Esophagus (tissue), 2 donors: ENCODE measurements at regions not wholly inside any gene's neighbourhood (a gene's known extent, or its start where the extent isn't known, plus 50 kb on each side); places are given as distances from the start of the nearest gene placed in this dataset.

ENCODE experiments used
- H3K27ac ChIP-seq, 2 donors: one replicate each; pipeline ENCODE4 v1.5.1; 2013; ENCODE audit warnings: low read depth in 2 of 2, mild to moderate bottlenecking in 2 of 2, inconsistent platforms in 1 of 2, low read length in 1 of 2, moderate library complexity in 1 of 2
- H3K27me3 ChIP-seq, 2 donors: one replicate each; pipeline ENCODE4 v1.6.1; 2013; ENCODE audit warnings: low read length in 2 of 2, control low read depth in 1 of 2, mild to moderate bottlenecking in 1 of 2; ENCODE audit not compliant: insufficient read depth in 2 of 2, control insufficient read depth in 1 of 2
- H3K36me3 ChIP-seq, 2 donors: one replicate each; pipeline ENCODE4 v1.6.1; 2013; ENCODE audit warnings: low read length in 1 of 2; ENCODE audit not compliant: control insufficient read depth in 2 of 2, insufficient read depth in 2 of 2
- H3K4me1 ChIP-seq, 2 donors: one replicate each; pipeline ENCODE4 v1.6.1; 2013; ENCODE audit warnings: low read length in 1 of 2; ENCODE audit not compliant: control insufficient read depth in 2 of 2, insufficient read depth in 2 of 2
- H3K4me3 ChIP-seq, 2 donors: one replicate each; pipeline ENCODE4 v1.5.1; 2013; ENCODE audit warnings: low read length in 2 of 2, mild to moderate bottlenecking in 2 of 2, low read depth in 1 of 2, moderate library complexity in 1 of 2
- H3K9me3 ChIP-seq, 2 donors: one replicate each; pipeline ENCODE4 v1.6.1; 2013; ENCODE audit warnings: mild to moderate bottlenecking in 2 of 2, low read depth in 1 of 2, low read length in 1 of 2, moderate library complexity in 1 of 2; ENCODE audit not compliant: control insufficient read depth in 2 of 2, insufficient read depth in 1 of 2
- WGBS, 2 donors: extraction: QIAGEN DNeasy Blood & Tissue Kit; methylation state at CpG; one replicate each; pipeline ENCODE4 v1.1.7; 2013; 5-methylcytosine and 5-hydroxymethylcytosine counted together
- donor health status: healthy with polysubstance abuse.
- donor health status: Bipolar disorder and iron deficiency.

GRCh38 chr4:24373704-24374103 lies 210.7 kb downstream of the DHX15 start:
- no peak overlapping the region for H3K27ac ChIP-seq

DNA sequence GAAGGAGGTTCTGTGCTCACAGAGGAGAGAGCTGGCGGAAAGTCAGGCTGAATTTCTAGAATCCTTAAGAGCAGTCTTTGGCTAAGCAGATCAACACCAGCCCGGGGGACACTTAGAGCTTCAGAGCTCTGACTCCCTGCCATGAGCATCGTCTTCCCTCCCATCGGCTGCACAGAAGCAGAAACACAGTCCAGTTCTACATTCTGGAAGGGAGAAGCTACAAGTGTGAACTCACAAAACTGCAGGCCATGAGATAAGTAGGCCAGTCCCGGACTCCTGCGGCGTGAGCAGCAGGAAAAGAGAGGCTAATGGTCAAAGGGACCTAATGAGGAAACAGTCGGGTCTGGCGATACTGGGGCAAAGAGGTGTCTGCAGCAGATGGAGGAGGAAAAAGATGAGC lies 211.5 kb downstream of the DHX15 start:
- Histone ChIP-seq H3K36me3 (no peaks in the 10 kb centered on the region), H3K27ac (no peak overlapping the region), H3K4me1 (no peaks in the 10 kb centered on the region), H3K9me3 (no peaks in the 10 kb centered on the region), H3K27me3 (no peaks in the 10 kb centered on the region), H3K4me3 (no peak overlapping the region)
- WGBS, 2 donors: 80 to 87% methylated on average over 9 of the region's 9 CpGs

More at GRCh38 chr4:24373704-24374103, 210.7 kb downstream of the DHX15 start:
- Histone ChIP-seq H3K36me3 (no peaks in the 10 kb centered on the region), H3K27me3 (no peaks in the 10 kb centered on the region), H3K4me3 (no peak overlapping the region), H3K9me3 (no peaks in the 10 kb centered on the region), H3K4me1 (no peaks in the 10 kb centered on the region)
- WGBS, 2 donors: 18 to 22% methylated on average over 2 of the region's 2 CpGs

DNA sequence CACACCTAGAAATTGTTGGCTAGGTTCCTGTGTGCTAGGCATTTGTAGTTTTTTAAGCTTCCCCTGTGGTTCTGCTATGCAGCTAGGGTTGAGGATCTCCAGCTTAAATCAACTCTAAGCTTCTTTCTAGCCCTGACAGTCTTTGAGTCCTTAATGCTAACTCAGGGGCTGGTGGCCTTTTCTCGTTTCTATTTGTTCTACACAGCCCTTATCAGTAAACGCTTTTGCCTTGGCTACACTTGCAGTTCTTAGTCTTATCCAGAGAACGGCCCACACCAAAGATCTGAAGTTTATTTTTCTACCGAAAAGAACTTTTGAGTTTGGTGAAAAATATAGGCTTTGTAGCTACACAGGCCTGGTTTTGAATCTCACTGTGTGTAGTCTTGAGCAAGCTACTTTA lies 212.0 kb downstream of the DHX15 start:
- 61 to 91% methylated on average over 4 of the region's 4 CpGs for WGBS, 2 donors
- Histone ChIP-seq H3K27me3 (no peaks in the 10 kb centered on the region), H3K4me3 (no peak overlapping the region), H3K9me3 (no peaks in the 10 kb centered on the region), H3K27ac (no peak overlapping the region), H3K36me3 (no peaks in the 10 kb centered on the region), H3K4me1 (no peaks in the 10 kb centered on the region)

- Histone ChIP-seq H3K4me3 (no peak overlapping the region), H3K27me3 (peaks cover 0 to 2% of the 10 kb centered on the region in 2 donors), H3K27ac (no peak overlapping the region), H3K9me3 (no peaks in the 10 kb centered on the region), H3K36me3 (no peaks in the 10 kb centered on the region), H3K4me1 (no peaks in the 10 kb centered on the region)
- 73 to 77% methylated on average over 1 of the region's 1 CpG for WGBS, 2 donors
Measured at GRCh38 chr4:24370421-24370820, 213.9 kb downstream of the DHX15 start.

DNA sequence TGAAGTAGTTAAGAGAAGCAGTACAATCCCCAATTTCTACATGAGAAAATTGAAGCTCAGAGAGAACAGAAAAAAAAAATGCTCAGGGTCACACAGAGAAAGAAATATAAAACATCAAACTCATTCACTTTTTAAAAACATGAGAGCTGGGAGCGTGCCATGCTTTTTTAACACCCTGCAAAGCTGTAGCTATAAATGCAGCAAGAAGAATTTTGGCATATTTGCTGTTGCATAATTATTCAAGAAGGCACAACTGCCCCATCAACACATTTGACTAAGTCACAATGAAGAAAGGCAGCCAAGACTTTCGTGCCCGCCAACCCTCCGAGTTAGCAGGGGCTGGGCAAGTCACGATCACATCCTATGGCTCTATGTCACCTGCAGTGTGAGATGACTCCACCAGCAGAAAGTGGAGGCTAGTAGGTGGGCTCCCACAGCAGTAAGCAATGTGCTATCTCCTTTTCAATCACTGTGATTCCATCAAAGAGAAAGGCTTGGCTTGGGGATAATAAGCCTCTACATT lies 214.8 kb downstream of the DHX15 start:
- Histone ChIP-seq H3K4me1 (no peaks in the 10 kb centered on the region), H3K4me3 (no peak overlapping the region), H3K27me3 (peaks cover 0 to 2% of the 10 kb centered on the region in 2 donors), H3K36me3 (no peaks in the 10 kb centered on the region), H3K9me3 (no peaks in the 10 kb centered on the region), H3K27ac (no peak overlapping the region)
- WGBS, 2 donors: 66 to 70% methylated on average over 5 of the region's 5 CpGs

DNA sequence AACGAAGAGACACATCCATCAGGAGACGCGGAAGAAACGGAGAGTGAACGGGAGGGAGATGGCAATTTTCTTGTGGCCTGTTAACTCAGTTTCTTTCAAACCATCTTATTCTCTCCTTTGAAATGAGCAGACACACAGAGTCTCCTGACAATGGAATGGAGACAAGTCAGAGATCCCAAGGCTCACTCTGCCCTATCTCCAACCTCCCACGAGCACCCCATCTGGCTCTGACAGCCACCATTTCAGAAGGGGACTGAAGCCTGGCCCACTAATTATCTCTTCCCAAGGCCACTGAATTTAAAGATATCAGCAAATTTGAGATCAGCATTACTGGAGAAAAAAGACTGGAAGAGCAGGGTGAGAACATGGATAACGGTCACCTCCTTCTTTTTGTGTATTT lies 215.6 kb downstream of the DHX15 start:
- Histone ChIP-seq H3K27ac (no peak overlapping the region), H3K27me3 (peaks cover 0 to 2% of the 10 kb centered on the region in 2 donors), H3K4me3 (no peak overlapping the region), H3K9me3 (no peaks in the 10 kb centered on the region), H3K4me1 (no peaks in the 10 kb centered on the region), H3K36me3 (no peaks in the 10 kb centered on the region)
- WGBS, 2 donors: 93 to 94% methylated on average over 7 of the region's 7 CpGs

GRCh38 chr4:24364852-24365251 lies 219.5 kb downstream of the DHX15 start:
- 94 to 96% methylated on average over 3 of the region's 3 CpGs for WGBS, 2 donors
- no peaks in the 10 kb centered on the region for H3K36me3 ChIP-seq
- no peak overlapping the region for H3K27ac ChIP-seq
- H3K4me1 ChIP-seq: no peaks in the 10 kb centered on the region
- peaks cover 0 to 2% of the 10 kb centered on the region in 2 donors for H3K27me3 ChIP-seq
- H3K4me3 ChIP-seq: no peak overlapping the region
- no peaks in the 10 kb centered on the region for H3K9me3 ChIP-seq

DNA sequence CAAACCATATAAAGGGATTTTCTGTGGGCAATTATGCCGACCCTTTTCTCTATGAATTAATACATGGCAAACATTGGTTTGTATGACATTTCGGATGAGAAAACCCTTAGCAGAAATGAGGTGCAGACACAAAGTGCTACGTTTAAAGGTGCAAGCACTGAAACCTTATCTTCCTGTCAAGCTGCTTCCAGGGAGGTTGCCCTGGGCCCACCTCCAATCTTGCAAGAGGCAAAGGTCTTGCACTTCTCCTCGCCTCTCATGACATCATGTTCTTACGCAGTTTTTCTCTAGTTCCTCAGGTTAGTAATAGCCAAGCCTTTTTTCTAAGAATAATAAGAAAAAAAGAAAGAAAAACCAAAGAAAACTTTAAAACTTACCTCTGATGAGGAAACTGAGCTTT lies 220.1 kb downstream of the DHX15 start:
- peaks cover 0 to 2% of the 10 kb centered on the region in 2 donors for H3K27me3 ChIP-seq
- no peaks in the 10 kb centered on the region for H3K4me1 ChIP-seq
- no peak overlapping the region for H3K4me3 ChIP-seq
- H3K27ac ChIP-seq: no peak overlapping the region
- no peaks in the 10 kb centered on the region for H3K9me3 ChIP-seq
- 69 to 82% methylated on average over 5 of the region's 5 CpGs for WGBS, 2 donors
- H3K36me3 ChIP-seq: no peaks in the 10 kb centered on the region

GRCh38 chr4:24363751-24364150 lies 220.6 kb downstream of the DHX15 start:
- 60% methylated on average over 4 of the region's 4 CpGs for WGBS, 2 donors
- Histone ChIP-seq H3K27me3 (peaks cover 0 to 2% of the 10 kb centered on the region in 2 donors), H3K4me1 (no peaks in the 10 kb centered on the region), H3K36me3 (no peaks in the 10 kb centered on the region), H3K27ac (no peak overlapping the region), H3K9me3 (no peaks in the 10 kb centered on the region), H3K4me3 (no peak overlapping the region)

DNA sequence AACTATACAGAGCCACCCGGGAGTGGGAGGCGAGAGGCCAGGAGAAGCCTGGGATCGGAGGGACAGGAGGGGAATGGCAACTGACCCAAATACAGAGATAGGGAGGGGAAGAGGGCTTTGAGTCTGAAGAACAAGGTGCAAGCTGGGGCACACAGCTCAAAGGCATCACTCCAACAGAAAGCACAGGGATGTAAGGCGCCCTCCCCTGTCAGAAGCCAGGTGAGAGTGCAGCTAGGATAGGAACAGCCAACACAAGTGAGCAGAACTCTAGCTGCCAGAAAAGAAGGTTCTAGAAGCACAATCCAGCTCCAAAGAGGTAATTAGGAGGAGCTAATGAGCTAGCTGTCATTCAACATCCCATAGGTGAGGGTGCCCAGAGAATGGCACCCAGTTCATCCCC lies 232.2 kb downstream of the DHX15 start:
- peaks cover 0 to 3% of the 10 kb centered on the region in 2 donors for H3K4me1 ChIP-seq
- H3K36me3 ChIP-seq: no peaks in the 10 kb centered on the region
- H3K27me3 ChIP-seq: no peaks in the 10 kb centered on the region
- no peak overlapping the region for H3K27ac ChIP-seq
- peaks cover 0 to 2% of the 10 kb centered on the region in 2 donors for H3K9me3 ChIP-seq
- WGBS, 2 donors: 67 to 75% methylated on average over 4 of the region's 4 CpGs
- H3K4me3 ChIP-seq: no peak overlapping the region
